ENCODE measurements at regions not wholly inside any gene's neighbourhood (a gene's known extent, or its start where the extent isn't known, plus 50 kb on each side); places are given as distances from the start of the nearest gene placed in this dataset.
"Not testable (repeated sequence)": the region's sequence is repeated elsewhere in the genome, so short reads cannot be mapped to it uniquely, and the experiment has no call there.

DNA sequence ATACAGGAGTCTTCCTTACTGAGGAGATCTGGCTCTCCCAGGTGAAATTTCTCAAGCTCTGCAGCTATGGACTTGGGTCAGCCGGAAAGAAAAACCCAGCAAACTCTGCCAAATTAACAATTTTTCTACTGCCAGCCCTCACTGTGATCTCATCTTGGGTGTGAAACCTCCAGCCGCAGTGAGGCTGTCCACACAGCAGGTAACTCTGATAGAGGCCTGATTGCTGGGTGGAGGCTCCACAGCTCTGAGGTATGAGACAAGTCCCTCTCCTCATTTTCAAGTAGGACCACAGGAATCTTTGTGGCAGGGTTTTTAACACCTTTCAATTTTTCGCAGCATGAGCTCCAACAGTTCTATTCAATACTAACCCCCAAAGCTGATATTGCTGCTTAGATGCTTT lies 430.6 kb upstream of the RAB6C start:
- Mint-ChIP-seq H3K4me1 (ENCODE audit: low read depth) (no peaks in the 10 kb centered on the region), H3K4me3 (no peak overlapping the region), H3K27ac (no peak overlapping the region), H3K27me3 (peaks cover 3% of the 10 kb centered on the region), H3K9me3 (ENCODE audit: low read depth) (no peaks in the 10 kb centered on the region), H3K36me3 (no peaks in the 10 kb centered on the region)

- H3K4me1 Mint-ChIP-seq (ENCODE audit: low read depth) = no peaks in the 10 kb centered on the region
- H3K36me3 Mint-ChIP-seq = no peaks in the 10 kb centered on the region
- no peaks in the 10 kb centered on the region for H3K9me3 Mint-ChIP-seq (ENCODE audit: low read depth)
- H3K27ac Mint-ChIP-seq = no peak overlapping the region
- no peak overlapping the region for H3K4me3 Mint-ChIP-seq
- peaks cover 3% of the 10 kb centered on the region for H3K27me3 Mint-ChIP-seq
Measured at GRCh38 chr2:129550536-129550935, 428.9 kb upstream of the RAB6C start.

GRCh38 chr2:129554373-129554772 lies 425.1 kb upstream of the RAB6C start:
- no peak overlapping the region for H3K27ac Mint-ChIP-seq
- no peaks in the 10 kb centered on the region for H3K9me3 Mint-ChIP-seq (ENCODE audit: low read depth)
- H3K4me3 Mint-ChIP-seq = no peak overlapping the region
- peaks cover 1% of the 10 kb centered on the region for H3K27me3 Mint-ChIP-seq
- no peaks in the 10 kb centered on the region for H3K4me1 Mint-ChIP-seq (ENCODE audit: low read depth)
- no peaks in the 10 kb centered on the region for H3K36me3 Mint-ChIP-seq

DNA sequence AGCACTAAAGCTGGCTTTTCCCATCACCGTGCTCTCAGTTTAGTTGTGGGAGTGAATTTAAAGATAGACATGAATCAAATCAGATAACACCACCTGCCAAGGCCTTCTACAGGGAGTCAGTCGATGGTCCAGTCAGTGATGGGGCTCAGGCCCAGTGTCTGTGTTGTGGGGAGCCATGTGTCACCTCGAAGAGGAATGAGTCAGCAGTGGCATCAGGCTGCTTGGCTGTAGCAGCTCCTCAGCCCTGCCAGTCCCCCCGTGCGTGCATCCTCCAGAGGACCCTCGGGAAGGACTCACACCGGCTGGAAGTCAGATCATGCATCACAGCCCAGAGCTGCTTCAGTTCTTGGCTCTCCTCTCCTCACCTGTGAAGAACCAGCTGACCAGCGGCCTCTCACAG lies 420.4 kb upstream of the RAB6C start:
- Mint-ChIP-seq H3K27ac (no peak overlapping the region), H3K9me3 (ENCODE audit: low read depth) (no peaks in the 10 kb centered on the region), H3K27me3 (no peaks in the 10 kb centered on the region), H3K4me3 (no peak overlapping the region), H3K36me3 (no peaks in the 10 kb centered on the region), H3K4me1 (ENCODE audit: low read depth) (no peaks in the 10 kb centered on the region)

DNA sequence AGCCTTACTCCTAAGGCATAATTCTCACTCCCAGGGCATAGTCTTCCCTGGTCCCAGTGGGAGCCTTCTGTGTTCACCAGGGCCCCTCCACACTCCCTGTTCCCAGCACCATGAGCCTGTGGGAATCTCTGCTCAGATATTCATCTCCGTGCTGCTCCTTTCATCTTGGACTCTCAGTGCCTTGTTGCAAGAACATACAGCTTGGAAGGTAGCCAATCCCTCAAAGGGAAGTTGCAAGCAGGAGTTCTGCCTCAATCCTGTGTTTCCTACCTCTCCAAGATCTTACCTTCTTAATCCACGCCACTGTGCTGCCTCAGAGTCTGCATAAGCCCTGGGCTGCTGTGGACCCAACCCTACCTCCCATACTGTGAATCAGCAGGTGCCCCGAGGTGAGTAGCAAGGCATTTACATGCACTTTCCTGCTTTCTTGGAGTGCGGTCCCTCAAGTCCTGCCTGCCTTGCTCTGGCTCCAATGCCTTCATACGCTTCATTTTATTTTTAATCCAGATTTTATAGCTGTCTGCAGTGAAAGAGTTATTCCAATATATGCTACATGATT lies 413.8 kb upstream of the RAB6C start:
- Mint-ChIP-seq H3K4me3 (no peak overlapping the region), H3K9me3 (ENCODE audit: low read depth) (peaks cover 6% of the 10 kb centered on the region), H3K27ac (no peak overlapping the region), H3K27me3 (peaks cover 7% of the 10 kb centered on the region), H3K36me3 (peaks cover 3% of the 10 kb centered on the region), H3K4me1 (ENCODE audit: low read depth) (no peaks in the 10 kb centered on the region)

DNA sequence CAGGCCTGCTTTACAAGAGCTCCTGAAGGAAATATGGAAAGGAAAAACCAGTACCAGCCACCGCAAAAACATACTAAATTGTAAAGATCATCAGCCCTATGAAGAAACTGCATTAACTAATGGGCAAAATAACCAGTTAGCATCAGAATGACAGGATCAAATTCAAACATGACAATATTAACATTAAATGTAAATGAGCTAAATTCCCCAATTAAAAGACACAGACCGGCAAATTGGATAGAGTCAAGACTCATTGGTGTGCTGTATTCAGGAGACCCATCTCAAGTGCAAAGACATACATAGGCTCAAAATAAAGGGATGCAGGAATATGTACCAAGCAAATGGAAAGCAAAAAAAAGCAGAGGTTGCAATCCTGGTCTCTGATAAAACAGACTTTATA lies 408.7 kb upstream of the RAB6C start:
- not testable (repeated sequence) for H3K36me3 Mint-ChIP-seq; H3K4me3 Mint-ChIP-seq; H3K4me1 Mint-ChIP-seq (ENCODE audit: low read depth); H3K27ac Mint-ChIP-seq; H3K27me3 Mint-ChIP-seq
- peaks cover 18% of the 10 kb centered on the region for H3K9me3 Mint-ChIP-seq (ENCODE audit: low read depth)

GRCh38 chr2:129575431-129575830 lies 404.0 kb upstream of the RAB6C start:
- Mint-ChIP-seq H3K27ac (no peak overlapping the region), H3K4me3 (no peak overlapping the region), H3K36me3 (peaks cover 4% of the 10 kb centered on the region), H3K9me3 (ENCODE audit: low read depth) (peaks cover 11% of the 10 kb centered on the region), H3K27me3 (peaks cover 2% of the 10 kb centered on the region), H3K4me1 (ENCODE audit: low read depth) (no peaks in the 10 kb centered on the region)

DNA sequence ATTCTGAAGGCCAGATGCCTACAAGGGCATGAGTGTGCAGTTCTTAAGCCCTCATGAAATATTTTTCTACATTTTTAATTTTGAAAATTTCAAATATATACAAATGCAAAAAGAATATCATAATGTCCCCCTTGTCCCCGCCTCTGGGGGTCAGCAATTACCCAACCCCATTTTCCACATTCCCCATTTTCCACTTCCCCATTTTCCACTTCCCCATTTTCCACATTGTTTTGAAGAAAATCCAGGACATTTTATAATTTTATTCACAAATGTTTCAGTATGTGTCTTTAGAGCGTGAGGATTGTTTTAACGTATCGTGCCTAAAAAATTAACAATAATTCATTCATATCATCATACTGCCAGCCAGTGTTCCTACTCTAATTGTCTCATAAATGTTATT lies 403.6 kb upstream of the RAB6C start:
- Mint-ChIP-seq H3K27ac (no peak overlapping the region), H3K4me1 (ENCODE audit: low read depth) (no peaks in the 10 kb centered on the region), H3K27me3 (peaks cover 3% of the 10 kb centered on the region), H3K36me3 (peaks cover 4% of the 10 kb centered on the region), H3K9me3 (ENCODE audit: low read depth) (peaks cover 11% of the 10 kb centered on the region), H3K4me3 (no peak overlapping the region)

- Mint-ChIP-seq H3K4me3 (no peak overlapping the region), H3K27ac (no peak overlapping the region), H3K36me3 (peaks cover 5% of the 10 kb centered on the region), H3K4me1 (ENCODE audit: low read depth) (no peaks in the 10 kb centered on the region), H3K9me3 (ENCODE audit: low read depth) (peaks cover 6% of the 10 kb centered on the region), H3K27me3 (peaks cover 3% of the 10 kb centered on the region)
Measured at GRCh38 chr2:129580001-129580400, 399.5 kb upstream of the RAB6C start.

DNA sequence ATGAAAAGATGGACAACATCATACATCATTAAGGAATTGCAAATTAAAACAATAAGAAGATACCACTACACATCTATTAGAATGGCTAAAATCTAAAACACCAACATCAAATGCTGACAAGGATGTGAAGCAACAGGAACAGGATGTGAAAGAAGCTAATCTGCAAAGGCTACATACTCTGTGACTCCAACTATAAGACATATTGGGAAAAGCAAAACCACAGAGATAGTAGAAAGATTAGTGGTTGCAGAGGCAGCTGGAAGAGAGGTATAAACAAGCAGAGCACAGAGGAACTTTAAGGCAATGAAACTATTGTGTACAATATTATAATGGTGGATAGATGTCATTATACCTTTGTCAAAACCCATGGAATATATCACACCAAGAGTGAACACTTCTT lies 393.7 kb upstream of the RAB6C start:
- no peaks in the 10 kb centered on the region for H3K4me1 Mint-ChIP-seq (ENCODE audit: low read depth)
- peaks cover 8% of the 10 kb centered on the region for H3K27me3 Mint-ChIP-seq
- no peak overlapping the region for H3K27ac Mint-ChIP-seq
- no peak overlapping the region for H3K4me3 Mint-ChIP-seq
- peaks cover 8% of the 10 kb centered on the region for H3K9me3 Mint-ChIP-seq (ENCODE audit: low read depth)
- peaks cover 5% of the 10 kb centered on the region for H3K36me3 Mint-ChIP-seq

DNA sequence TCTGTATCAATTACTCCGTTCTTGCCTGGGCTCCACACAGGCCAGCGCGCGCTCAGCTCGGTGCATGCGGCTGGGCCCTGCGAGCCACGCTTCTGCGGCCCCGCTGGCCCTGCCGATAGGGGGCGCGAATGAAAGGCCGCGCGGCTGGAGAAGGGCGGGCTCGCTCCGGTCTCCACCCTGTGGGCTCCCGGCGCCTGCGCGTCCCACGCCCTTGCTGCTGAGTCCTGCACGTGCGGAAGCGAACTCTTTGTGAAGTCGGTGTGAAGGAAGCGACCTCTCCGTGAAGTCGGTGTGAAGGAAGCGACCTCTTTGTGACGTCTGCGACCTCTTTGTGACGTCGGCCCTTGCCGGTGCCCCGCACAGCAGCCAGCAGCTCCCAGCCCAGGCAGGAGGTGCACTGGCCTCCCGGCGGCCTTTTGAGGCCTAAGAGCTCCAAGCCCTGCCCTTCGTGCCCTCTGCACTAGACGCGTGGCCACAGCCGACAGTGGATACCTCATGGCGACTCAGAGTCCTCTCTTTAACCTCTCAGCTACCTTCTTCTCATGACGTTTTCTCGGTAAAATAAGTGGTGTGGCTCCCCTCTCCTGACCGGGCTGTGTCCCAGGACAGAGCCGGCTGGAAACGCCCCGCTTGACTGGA lies 391.9 kb upstream of the RAB6C start:
- Mint-ChIP-seq H3K4me1 (ENCODE audit: low read depth) (no peaks in the 10 kb centered on the region), H3K9me3 (ENCODE audit: low read depth) (peaks cover 3% of the 10 kb centered on the region)

DNA sequence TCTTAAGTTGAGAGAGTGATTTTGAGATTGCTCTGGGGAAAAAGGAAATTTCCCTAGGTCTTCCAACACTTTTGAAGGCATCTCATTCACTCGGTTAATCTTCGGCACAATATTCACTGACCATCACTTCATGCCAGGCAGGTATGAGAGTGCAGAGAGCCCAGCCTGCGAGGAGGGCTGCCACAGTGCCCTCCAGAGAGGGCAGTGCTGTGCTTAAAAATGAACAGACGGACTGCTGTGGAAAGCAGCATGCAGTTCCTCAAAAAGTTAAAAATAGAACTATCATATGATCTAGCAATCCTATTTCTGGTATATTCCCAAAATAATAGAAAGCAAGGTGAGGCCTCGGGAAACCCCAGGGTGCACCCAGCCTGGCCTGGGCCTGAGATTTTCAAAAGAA lies 374.9 kb upstream of the RAB6C start:
- Mint-ChIP-seq H3K27ac (no peak overlapping the region), H3K36me3 (peaks cover 5% of the 10 kb centered on the region), H3K4me1 (ENCODE audit: low read depth) (no peaks in the 10 kb centered on the region), H3K4me3 (no peak overlapping the region), H3K27me3 (peaks cover 11% of the 10 kb centered on the region), H3K9me3 (ENCODE audit: low read depth) (peaks cover 11% of the 10 kb centered on the region)

More for the DNA sequence above, 391.9 kb upstream of the RAB6C start:
- Mint-ChIP-seq H3K36me3 (no peaks in the 10 kb centered on the region), H3K27ac (no peak overlapping the region), H3K27me3 (peaks cover 8% of the 10 kb centered on the region), H3K4me3 (no peak overlapping the region)

DNA sequence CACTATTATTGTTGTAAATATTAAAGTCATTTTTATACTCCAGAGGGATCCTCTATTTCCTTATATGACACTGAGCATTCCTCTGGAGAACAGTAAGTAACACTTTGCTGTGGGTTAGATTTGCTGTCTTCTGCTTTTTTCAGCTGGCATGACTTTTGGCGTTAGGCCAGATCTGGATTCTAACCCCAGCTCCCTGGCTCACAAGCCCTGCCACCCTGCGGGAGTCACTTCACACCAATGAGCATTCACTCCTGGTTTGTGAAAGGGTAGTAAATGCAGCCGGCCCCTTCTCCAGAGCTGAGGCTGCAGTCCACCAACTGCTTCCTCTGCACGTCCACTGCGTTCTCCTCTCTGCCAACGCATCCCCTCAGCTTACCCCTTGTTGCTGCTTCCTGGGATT lies 373.8 kb upstream of the RAB6C start:
- Mint-ChIP-seq H3K9me3 (ENCODE audit: low read depth) (peaks cover 9% of the 10 kb centered on the region), H3K36me3 (no peaks in the 10 kb centered on the region), H3K27ac (no peak overlapping the region), H3K4me3 (no peak overlapping the region), H3K27me3 (peaks cover 11% of the 10 kb centered on the region), H3K4me1 (ENCODE audit: low read depth) (no peaks in the 10 kb centered on the region)

- no peaks in the 10 kb centered on the region for H3K4me1 Mint-ChIP-seq (ENCODE audit: low read depth)
- H3K27ac Mint-ChIP-seq = no peak overlapping the region
- peaks cover 9% of the 10 kb centered on the region for H3K9me3 Mint-ChIP-seq (ENCODE audit: low read depth)
- no peaks in the 10 kb centered on the region for H3K36me3 Mint-ChIP-seq
- peaks cover 11% of the 10 kb centered on the region for H3K27me3 Mint-ChIP-seq
- no peak overlapping the region for H3K4me3 Mint-ChIP-seq
Measured at GRCh38 chr2:129606496-129607270, 372.8 kb upstream of the RAB6C start.

- no peak overlapping the region for H3K4me3 Mint-ChIP-seq
- H3K27me3 Mint-ChIP-seq = peaks cover 13% of the 10 kb centered on the region
- peaks cover 9% of the 10 kb centered on the region for H3K9me3 Mint-ChIP-seq (ENCODE audit: low read depth)
- no peaks in the 10 kb centered on the region for H3K4me1 Mint-ChIP-seq (ENCODE audit: low read depth)
- no peak overlapping the region for H3K27ac Mint-ChIP-seq
- H3K36me3 Mint-ChIP-seq = no peaks in the 10 kb centered on the region
Measured at GRCh38 chr2:129609224-129609623, 370.2 kb upstream of the RAB6C start.
